Neural crest cell (in vitro differentiated cells): ENCODE measurements at regions not wholly inside any gene's neighbourhood (a gene's known extent, or its start where the extent isn't known, plus 50 kb on each side); places are given as distances from the start of the nearest gene placed in this dataset.

Experiments used
- DNase-seq: peaks from one replicate; pipeline ENCODE4 v3.0.0; 2021; ENCODE audit warnings: low read depth, mixed read lengths, low spot score
- H3K27ac Mint-ChIP-seq: one replicate; pipeline ENCODE4 v1.8.0; 2021; ENCODE audit warnings: mild to moderate bottlenecking, mixed read lengths; ENCODE audit not compliant: unreplicated experiment
- H3K27me3 Mint-ChIP-seq: 2 replicates; pipeline ENCODE4 v1.8.0; 2021; ENCODE audit warnings: low read depth, mild to moderate bottlenecking, mixed read lengths
- H3K36me3 Mint-ChIP-seq: 2 replicates; pipeline ENCODE4 v1.8.0; 2021; ENCODE audit warnings: low read depth, mild to moderate bottlenecking, mixed read lengths
- H3K4me1 Mint-ChIP-seq: 2 replicates; pipeline ENCODE4 v1.8.0; 2021; ENCODE audit warnings: mixed read lengths
- H3K4me3 Mint-ChIP-seq: one replicate; pipeline ENCODE4 v1.8.0; 2021; ENCODE audit warnings: mild to moderate bottlenecking, mixed read lengths
- H3K9me3 Mint-ChIP-seq: 2 replicates; pipeline ENCODE4 v1.8.0; 2021; ENCODE audit warnings: mixed read lengths
- CTCF ChIP-seq: fragments of 200-600 bp; sonication (generic); conservative IDR thresholded peaks from 2 replicates; pipeline ENCODE4 v1.5.0; 2021; ENCODE audit warnings: antibody characterized with exemption, mild to moderate bottlenecking

GRCh38 chr13:111936267-111936925 lies 130.6 kb upstream of the SOX1 start:
- peaks cover 6% of the 10 kb centered on the region for H3K36me3 Mint-ChIP-seq
- peaks cover 5% of the 10 kb centered on the region for H3K4me1 Mint-ChIP-seq
- no peak overlapping the region for H3K27ac Mint-ChIP-seq
- no peak for DNase-seq
- H3K4me3 Mint-ChIP-seq, result no peak overlapping the region
- H3K9me3 Mint-ChIP-seq, result peaks cover 12% of the 10 kb centered on the region
- TF ChIP-seq CTCF, result no peak
- no peaks in the 10 kb centered on the region for H3K27me3 Mint-ChIP-seq

GRCh38 chr13:111937777-111938311 lies 129.1 kb upstream of the SOX1 start:
- Mint-ChIP-seq H3K36me3 (peaks cover 3% of the 10 kb centered on the region), H3K4me1 (peaks cover 5% of the 10 kb centered on the region), H3K9me3 (peaks cover 4% of the 10 kb centered on the region), H3K27me3 (no peaks in the 10 kb centered on the region), H3K4me3 (no peak overlapping the region), H3K27ac (no peak overlapping the region)
- DNase-seq, result no peak
- TF ChIP-seq CTCF, result no peak

GRCh38 chr13:111938741-111939665 lies 127.9 kb upstream of the SOX1 start:
- Mint-ChIP-seq H3K27ac (no peak overlapping the region), H3K9me3 (no peaks in the 10 kb centered on the region), H3K4me3 (no peak overlapping the region), H3K36me3 (peaks cover 3% of the 10 kb centered on the region), H3K4me1 (peaks cover 5% of the 10 kb centered on the region), H3K27me3 (no peaks in the 10 kb centered on the region)
- no peak for TF ChIP-seq CTCF
- no peak for DNase-seq

- peaks cover 5% of the 10 kb centered on the region for H3K4me1 Mint-ChIP-seq
- peaks cover 3% of the 10 kb centered on the region for H3K36me3 Mint-ChIP-seq
- peak overlapping the region; percentile 21 for H3K27ac Mint-ChIP-seq
- DNase-seq, result no peak
- no peak for TF ChIP-seq CTCF
- no peak overlapping the region for H3K4me3 Mint-ChIP-seq
- no peaks in the 10 kb centered on the region for H3K9me3 Mint-ChIP-seq
- H3K27me3 Mint-ChIP-seq, result no peaks in the 10 kb centered on the region
Measured at GRCh38 chr13:111939666-111940278, 127.2 kb upstream of the SOX1 start.

GRCh38 chr13:111940892-111941291 lies 126.1 kb upstream of the SOX1 start:
- DNase-seq, result no peak
- Mint-ChIP-seq H3K4me1 (peaks cover 8% of the 10 kb centered on the region), H3K4me3 (no peak overlapping the region), H3K27me3 (no peaks in the 10 kb centered on the region), H3K27ac (no peak overlapping the region), H3K36me3 (peaks cover 3% of the 10 kb centered on the region), H3K9me3 (no peaks in the 10 kb centered on the region)
- no peak for TF ChIP-seq CTCF
